Esophagus muscularis mucosa (tissue), 3 donors: ENCODE measurements at regions not wholly inside any gene's neighbourhood (a gene's known extent, or its start where the extent isn't known, plus 50 kb on each side); places are given as distances from the start of the nearest gene placed in this dataset.

Source experiments
- CTCF ChIP-seq, 3 experiments: fragments of 200-600 bp in 2 of 3; fragments of 450-650 bp in 1 of 3; sonication (generic) in 2 of 3; IDR thresholded peaks; one replicate each; pipeline ENCODE4 v1.5.1; 2017 to 2019; ENCODE audit warnings: antibody characterized with exemption in 3 of 3, mild to moderate bottlenecking in 2 of 3, moderate library complexity in 1 of 3
- POLR2A ChIP-seq: fragments of 450-650 bp; IDR thresholded peaks from one replicate; pipeline ENCODE4 v1.6.1; 2017; ENCODE audit warnings: antibody characterized with exemption, moderate library complexity, mild to moderate bottlenecking, low read depth

DNA sequence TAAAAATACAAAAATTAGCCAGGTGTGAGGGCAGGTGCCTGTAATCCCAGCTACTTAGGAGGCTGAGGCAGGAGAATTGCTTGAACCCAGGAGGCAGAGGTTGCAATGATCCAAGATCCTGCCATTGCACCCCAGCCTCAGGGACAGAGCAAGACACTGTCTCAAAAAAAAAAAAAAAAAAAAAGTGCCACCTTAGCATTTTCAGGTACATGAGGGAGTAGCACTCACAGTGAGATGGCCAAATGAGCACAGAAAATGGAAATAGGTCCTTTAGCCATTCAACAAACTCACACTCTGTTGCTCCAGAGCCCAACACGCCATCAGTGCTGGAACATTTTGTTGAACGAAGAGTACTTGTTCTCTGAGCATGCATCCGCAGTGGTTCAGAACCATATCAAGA lies 75.2 kb upstream of the MYL2 start:
- TF ChIP-seq CTCF (IDR thresholded peaks at IDR 0.05) = no peak
- TF ChIP-seq POLR2A = no peak
